Caco-2 (cell line): ENCODE measurements at regions not wholly inside any gene's neighbourhood (a gene's known extent, or its start where the extent isn't known, plus 50 kb on each side); places are given as distances from the start of the nearest gene placed in this dataset.
A peak's percentile ranks its signal among the peaks of the same experiment; 100 is the strongest.

Experiments used
- BruUV-seq: library from RNA; stranded (reverse); fragments of 400-500 nt; replicated peaks from 2 replicates; lab custom pipeline; 2021; lab: Mats Ljungman, UMichigan
- CTCF ChIA-PET: fragments of 300-600 bp; sonication (Branson Sonifier 250); formaldehyde crosslinking; loops from one replicate; lab custom pipeline; 2022; ENCODE audit warnings: antibody characterized with exemption; lab: Charles Lee
- POLR2A ChIA-PET: fragments of 300-600 bp; sonication (Branson Sonifier 250); formaldehyde crosslinking; loops from one replicate; lab custom pipeline; 2022; ENCODE audit warnings: antibody characterized with exemption; lab: Charles Lee
- DNase-seq, 2 experiments: peaks; one replicate each; pipeline versions ENCODE4 v3.0.0 to v3.0.0-alpha.2; 2020 to 2022
- H3K27me3 ChIP-seq: replicated peaks from 2 replicates; pipeline ENCODE4 v1.6.0; 2011; ENCODE audit warnings: low read length; ENCODE audit not compliant: control insufficient read depth, insufficient read depth
- H3K36me3 ChIP-seq: 2 replicates; pipeline ENCODE4 v1.5.1; 2011; ENCODE audit warnings: low read length; ENCODE audit not compliant: control insufficient read depth, insufficient read depth
- H3K4me1 ChIP-seq: fragments of 250-450 bp; sonication (Bioruptor Pico); 2 replicates; pipeline ENCODE4 v1.5.1; 2020; ENCODE audit warnings: mild to moderate bottlenecking
- H3K4me3 ChIP-seq: 2 replicates; pipeline ENCODE4 v1.5.1; 2011; ENCODE audit warnings: low read depth, mild to moderate bottlenecking, control low read depth, low read length
- H3K9me3 ChIP-seq: fragments of 250-450 bp; sonication (Bioruptor Pico); 2 replicates; pipeline ENCODE4 v1.5.1; 2020; ENCODE audit warnings: mild to moderate bottlenecking, moderate library complexity
- H3K27ac Mint-ChIP-seq: one replicate; pipeline ENCODE4 v1.8.0; 2022; ENCODE audit warnings: mixed read lengths; ENCODE audit not compliant: unreplicated experiment
- H3K27me3 Mint-ChIP-seq: one replicate; pipeline ENCODE4 v1.8.0; 2022; ENCODE audit warnings: mixed read lengths; ENCODE audit not compliant: insufficient read depth, unreplicated experiment
- H3K36me3 Mint-ChIP-seq: one replicate; pipeline ENCODE4 v1.8.0; 2022; ENCODE audit warnings: mild to moderate bottlenecking, mixed read lengths; ENCODE audit not compliant: insufficient read depth, unreplicated experiment
- H3K4me1 Mint-ChIP-seq: one replicate; pipeline ENCODE4 v1.8.0; 2022; ENCODE audit warnings: low read depth, mixed read lengths; ENCODE audit not compliant: unreplicated experiment
- H3K4me3 Mint-ChIP-seq: one replicate; pipeline ENCODE4 v1.8.0; 2022; ENCODE audit warnings: mild to moderate bottlenecking, moderate library complexity, mixed read lengths; ENCODE audit not compliant: unreplicated experiment
- H3K9me3 Mint-ChIP-seq: one replicate; pipeline ENCODE4 v1.8.0; 2022; ENCODE audit warnings: mixed read lengths; ENCODE audit not compliant: unreplicated experiment
- CTCF ChIP-seq, 2 experiments: fragments of 200-600 bp in 1 of 2; IDR thresholded peaks; 1 replicate in 1 of 2; 2 replicates in 1 of 2; pipeline versions ENCODE4 v1.5.1 to v1.8.0; 2011 to 2022; ENCODE audit warnings: antibody characterized with exemption in 1 of 2, control low read depth in 1 of 2, inconsistent platforms in 1 of 2, low read depth in 1 of 2, low read length in 1 of 2, mild to moderate bottlenecking in 1 of 2, moderate library complexity in 1 of 2; ENCODE audit not compliant: insufficient read depth in 1 of 2, severe bottlenecking in 1 of 2, unreplicated experiment in 1 of 2
- intact Hi-C: fragments of 100-400 bp; cut with micrococcal nuclease; formaldehyde crosslinking; loops from one replicate; pipeline ENCODE4 v1.10.0; 2022; ENCODE audit not compliant: unreplicated experiment

- Mint-ChIP-seq H3K4me1 (peaks cover under 1% of the 10 kb centered on the region), H3K4me3 (no peak overlapping the region), H3K36me3 (no peaks in the 10 kb centered on the region), H3K27ac (no peak overlapping the region), H3K27me3 (no peaks in the 10 kb centered on the region), H3K9me3 (no peaks in the 10 kb centered on the region)
- ChIA-PET CTCF (no interaction called here), POLR2A (no interaction called here)
- no TSS peak for BruUV-seq
- Histone ChIP-seq H3K36me3 (no peaks in the 10 kb centered on the region), H3K4me1 (no peaks in the 10 kb centered on the region), H3K9me3 (no peaks in the 10 kb centered on the region), H3K27me3 (no peaks in the 10 kb centered on the region), H3K4me3 (no peak overlapping the region)
- DNase-seq: no peak
- intact Hi-C loops: no loop called here
- TF ChIP-seq CTCF (IDR thresholded peaks at IDR 0.05; ENCODE audit: insufficient read depth in 1 of 2, low read depth in 1 of 2, low read length in 1 of 2, severe bottlenecking in 1 of 2, unreplicated experiment in 1 of 2): no peak
These were observed 489.8 kb upstream of the MANEA start for GRCh38 chr6:95087394-95088097.

GRCh38 chr6:95091823-95092436 is 485.4 kb upstream of the MANEA start:
- TF ChIP-seq CTCF (IDR thresholded peaks at IDR 0.05; ENCODE audit: insufficient read depth in 1 of 2, low read depth in 1 of 2, low read length in 1 of 2, severe bottlenecking in 1 of 2, unreplicated experiment in 1 of 2): peak; percentile 47 to 57
- H3K36me3 Mint-ChIP-seq: no peaks in the 10 kb centered on the region
- no peaks in the 10 kb centered on the region for H3K27me3 Mint-ChIP-seq
- H3K4me1 ChIP-seq: peaks cover 4% of the 10 kb centered on the region; the same call in 1 of the 2 replicates
- H3K36me3 ChIP-seq: no peaks in the 10 kb centered on the region
- H3K9me3 Mint-ChIP-seq: no peaks in the 10 kb centered on the region
- BruUV-seq: no TSS peak
- no peaks in the 10 kb centered on the region for H3K27me3 ChIP-seq
- H3K27ac Mint-ChIP-seq: no peak overlapping the region
- H3K4me3 Mint-ChIP-seq: no peak overlapping the region
- DNase-seq: peak in 1 of 2 experiments; percentile 26
- H3K4me3 ChIP-seq: no peak overlapping the region
- CTCF ChIA-PET: interaction anchor here (0.9 kb wide), 1 partner anchor 768 kb away, joined by 4 read pairs; no protein-coding TSS in a partner anchor
- H3K4me1 Mint-ChIP-seq: peaks cover 15% of the 10 kb centered on the region
- no peaks in the 10 kb centered on the region for H3K9me3 ChIP-seq
- intact Hi-C loops: loop anchor here (1.0 to 2.0 kb wide), 3 partner anchors 41 to 768 kb away; no protein-coding TSS in a partner anchor
- POLR2A ChIA-PET: interaction anchor here (0.6 kb wide), 1 partner anchor 175 kb away, joined by 3 read pairs; no protein-coding TSS in a partner anchor

GRCh38 chr6:95093154-95093553 is 484.2 kb upstream of the MANEA start:
- H3K4me1 Mint-ChIP-seq: peaks cover 15% of the 10 kb centered on the region
- H3K9me3 Mint-ChIP-seq: no peaks in the 10 kb centered on the region
- ChIA-PET CTCF (interaction anchor here (0.6 kb wide), 1 partner anchor 56 kb away, joined by 3 read pairs; no protein-coding TSS in a partner anchor), POLR2A (no interaction called here)
- no TSS peak for BruUV-seq
- H3K4me1 ChIP-seq: peaks cover 4% of the 10 kb centered on the region; the same call in 1 of the 2 replicates
- TF ChIP-seq CTCF (IDR thresholded peaks at IDR 0.05; ENCODE audit: insufficient read depth in 1 of 2, low read depth in 1 of 2, low read length in 1 of 2, severe bottlenecking in 1 of 2, unreplicated experiment in 1 of 2): no peak
- H3K27ac Mint-ChIP-seq: no peak overlapping the region
- no peaks in the 10 kb centered on the region for H3K27me3 Mint-ChIP-seq
- no peaks in the 10 kb centered on the region for H3K36me3 ChIP-seq
- no peak for DNase-seq
- no peak overlapping the region for H3K4me3 Mint-ChIP-seq
- intact Hi-C loops: loop anchor here (2.0 kb wide), 1 partner anchor 40 kb away; no protein-coding TSS in a partner anchor
- no peak overlapping the region for H3K4me3 ChIP-seq
- no peaks in the 10 kb centered on the region for H3K36me3 Mint-ChIP-seq
- no peaks in the 10 kb centered on the region for H3K27me3 ChIP-seq
- no peaks in the 10 kb centered on the region for H3K9me3 ChIP-seq
